ENCODE measurements at regions not wholly inside any gene's neighbourhood (a gene's known extent, or its start where the extent isn't known, plus 50 kb on each side); places are given as distances from the start of the nearest gene placed in this dataset.

DNA sequence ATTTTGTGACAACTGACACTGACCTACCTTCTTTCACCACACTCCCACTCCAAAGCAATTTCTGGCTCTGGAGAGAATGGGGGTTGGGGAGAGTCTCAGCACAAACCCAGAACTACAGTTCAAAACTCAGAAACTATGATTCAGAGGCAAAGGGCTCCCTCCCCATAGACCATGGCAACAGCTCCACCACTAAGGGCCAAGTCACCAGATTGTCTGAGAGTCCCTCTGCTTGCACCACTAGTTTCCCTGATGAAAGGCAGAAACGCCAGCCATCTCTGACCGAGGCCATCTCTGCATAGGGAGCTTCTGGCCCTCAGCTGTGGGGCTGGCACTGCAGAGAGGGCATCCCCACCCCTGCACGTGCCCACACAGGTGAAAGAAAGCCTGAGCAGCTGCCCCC is 112.4 kb upstream of the VSTM2B start:
- H3K27me3 Mint-ChIP-seq (ENCODE audit: low read depth in 3 of 3): peaks cover 0 to 3% (median 3%) of the 10 kb centered on the region in 3 donors
- TF ChIP-seq, protein P1, sequence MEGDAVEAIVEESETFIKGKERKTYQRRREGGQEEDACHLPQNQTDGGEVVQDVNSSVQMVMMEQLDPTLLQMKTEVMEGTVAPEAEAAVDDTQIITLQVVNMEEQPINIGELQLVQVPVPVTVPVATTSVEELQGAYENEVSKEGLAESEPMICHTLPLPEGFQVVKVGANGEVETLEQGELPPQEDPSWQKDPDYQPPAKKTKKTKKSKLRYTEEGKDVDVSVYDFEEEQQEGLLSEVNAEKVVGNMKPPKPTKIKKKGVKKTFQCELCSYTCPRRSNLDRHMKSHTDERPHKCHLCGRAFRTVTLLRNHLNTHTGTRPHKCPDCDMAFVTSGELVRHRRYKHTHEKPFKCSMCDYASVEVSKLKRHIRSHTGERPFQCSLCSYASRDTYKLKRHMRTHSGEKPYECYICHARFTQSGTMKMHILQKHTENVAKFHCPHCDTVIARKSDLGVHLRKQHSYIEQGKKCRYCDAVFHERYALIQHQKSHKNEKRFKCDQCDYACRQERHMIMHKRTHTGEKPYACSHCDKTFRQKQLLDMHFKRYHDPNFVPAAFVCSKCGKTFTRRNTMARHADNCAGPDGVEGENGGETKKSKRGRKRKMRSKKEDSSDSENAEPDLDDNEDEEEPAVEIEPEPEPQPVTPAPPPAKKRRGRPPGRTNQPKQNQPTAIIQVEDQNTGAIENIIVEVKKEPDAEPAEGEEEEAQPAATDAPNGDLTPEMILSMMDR (IDR thresholded peaks at IDR 0.05): no peak
- Histone ChIP-seq H3K4me1 (ENCODE audit: control insufficient read depth in 1 of 2, insufficient read depth in 2 of 2, low read length in 2 of 2) (no peaks in the 10 kb centered on the region), H3K27me3 (ENCODE audit: control insufficient read depth in 2 of 2, insufficient read depth in 2 of 2, low read length in 2 of 2) (no peaks in the 10 kb centered on the region), H3K9ac (ENCODE audit: insufficient read depth, low read length, poor library complexity, severe bottlenecking) (no peak overlapping the region), H3K79me2 (ENCODE audit: insufficient read depth, low read length) (no peaks in the 10 kb centered on the region), H3K36me3 (replicated peaks in 1 of 2; ENCODE audit: control insufficient read depth in 1 of 2, insufficient read depth in 2 of 2, low read length in 2 of 2) (no peaks in the 10 kb centered on the region), H3K27ac (ENCODE audit: low read depth in 1 of 2, low read length in 2 of 2) (no peak overlapping the region), H3K4me2 (replicated peaks; ENCODE audit: extremely low read depth, low read length, poor library complexity, severe bottlenecking) (no peak overlapping the region), H2AFZ (ENCODE audit: insufficient read depth, low read depth, low read length, poor library complexity, severe bottlenecking) (no peak overlapping the region), H3K4me3 (replicated peaks in 1 of 3; ENCODE audit: low read depth in 2 of 3, low read length in 3 of 3) (no peak overlapping the region), H3K9me3 (replicated peaks in 1 of 2; ENCODE audit: control insufficient read depth in 1 of 2, insufficient read depth in 1 of 2, low read length in 2 of 2) (no peaks in the 10 kb centered on the region), H4K20me1 (ENCODE audit: insufficient read depth, low read length) (no peaks in the 10 kb centered on the region)
- no peaks in the 10 kb centered on the region for H3K36me3 Mint-ChIP-seq
- no peak overlapping the region for H3K4me3 Mint-ChIP-seq
- no peak for DNase-seq
- intact Hi-C loops (cut with micrococcal nuclease): no loop called here
- 68% methylated on average over 2 of the region's 3 CpGs for WGBS (ENCODE audit: insufficient coverage)
- no peaks in the 10 kb centered on the region for H3K4me1 Mint-ChIP-seq
- no peak overlapping the region for H3K27ac Mint-ChIP-seq
- peaks cover 0 to 3% (median 0%) of the 10 kb centered on the region in 7 donors for H3K9me3 Mint-ChIP-seq

DNA sequence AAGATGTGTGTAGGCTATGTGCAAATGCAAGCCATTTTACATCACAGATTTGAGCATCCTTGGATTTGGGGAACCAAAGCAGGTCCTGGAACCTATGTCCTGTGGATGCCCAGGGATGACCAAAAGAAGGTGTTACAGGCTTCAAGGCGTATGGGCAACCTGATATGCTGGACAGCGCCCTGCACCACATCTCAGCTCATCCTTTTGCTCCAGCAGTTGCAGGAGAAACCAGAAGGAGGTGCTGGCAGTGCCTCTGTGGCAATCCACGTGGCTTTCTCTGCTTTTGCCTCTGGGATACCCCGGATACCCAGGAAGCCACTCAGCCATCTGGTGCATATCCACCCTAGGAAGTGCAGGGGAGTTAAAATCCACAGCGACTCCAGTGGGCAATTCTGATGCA is 110.3 kb upstream of the VSTM2B start:
- DNase-seq: no peak
- Mint-ChIP-seq H3K9me3 (peaks cover 0 to 3% (median 1%) of the 10 kb centered on the region in 7 donors), H3K4me3 (no peak overlapping the region), H3K4me1 (no peaks in the 10 kb centered on the region), H3K36me3 (no peaks in the 10 kb centered on the region), H3K27ac (no peak overlapping the region), H3K27me3 (ENCODE audit: low read depth in 3 of 3) (peaks cover 0 to 3% (median 3%) of the 10 kb centered on the region in 3 donors)
- H3K79me2 ChIP-seq (ENCODE audit: insufficient read depth, low read length): no peaks in the 10 kb centered on the region
- H3K9me3 ChIP-seq (replicated peaks in 1 of 2; ENCODE audit: control insufficient read depth in 1 of 2, insufficient read depth in 1 of 2, low read length in 2 of 2): no peaks in the 10 kb centered on the region
- intact Hi-C loops (cut with micrococcal nuclease): no loop called here
- H4K20me1 ChIP-seq (ENCODE audit: insufficient read depth, low read length): no peaks in the 10 kb centered on the region
- no peak overlapping the region for H3K4me2 ChIP-seq (replicated peaks; ENCODE audit: extremely low read depth, low read length, poor library complexity, severe bottlenecking)
- no peaks in the 10 kb centered on the region for H3K27me3 ChIP-seq (ENCODE audit: control insufficient read depth in 2 of 2, insufficient read depth in 2 of 2, low read length in 2 of 2)
- H3K4me1 ChIP-seq (ENCODE audit: control insufficient read depth in 1 of 2, insufficient read depth in 2 of 2, low read length in 2 of 2): no peaks in the 10 kb centered on the region
- no peaks in the 10 kb centered on the region for H3K36me3 ChIP-seq (replicated peaks in 1 of 2; ENCODE audit: control insufficient read depth in 1 of 2, insufficient read depth in 2 of 2, low read length in 2 of 2)
- no peak overlapping the region for H2AFZ ChIP-seq (ENCODE audit: insufficient read depth, low read depth, low read length, poor library complexity, severe bottlenecking)
- no peak overlapping the region for H3K9ac ChIP-seq (ENCODE audit: insufficient read depth, low read length, poor library complexity, severe bottlenecking)
- H3K4me3 ChIP-seq (replicated peaks in 1 of 3; ENCODE audit: low read depth in 2 of 3, low read length in 3 of 3): no peak overlapping the region
- TF ChIP-seq, protein P1 (IDR thresholded peaks at IDR 0.05): no peak
- H3K27ac ChIP-seq (ENCODE audit: low read depth in 1 of 2, low read length in 2 of 2): no peak overlapping the region
- 53% methylated on average over 5 of the region's 5 CpGs for WGBS (ENCODE audit: insufficient coverage)

Measured in CD14-positive monocyte (primary cell).